K562 (cell line): ENCODE measurements at regions not wholly inside any gene's neighbourhood (a gene's known extent, or its start where the extent isn't known, plus 50 kb on each side); places are given as distances from the start of the nearest gene placed in this dataset.

Experiments used
- ATAC-seq: fragments of 200-7000 bp; cut with Tn5 transposase; 3 replicates; pipeline ENCODE4 v1.9.1; 2020; ENCODE audit warnings: moderate library complexity
- BruUV-seq: library from RNA; stranded (reverse); fragments of 400-500 nt; replicated peaks from 2 replicates; lab custom pipeline; 2021; lab: Mats Ljungman, UMichigan
- CTCF ChIA-PET: fragments of 300-600 bp; formaldehyde crosslinking; extraction: SDS; loops from one replicate; lab custom pipeline; 2021; ENCODE audit warnings: low intra/inter-chr PET ratio; lab: Yijun Ruan, JAX
- POLR2A ChIA-PET: fragments of 300-600, 350-650 bp; sonication (Branson Sonifier 250); formaldehyde crosslinking; extraction: SDS; loops from one replicate; lab custom pipeline; 2021; ENCODE audit warnings: antibody characterized with exemption, inconsistent platforms; lab: Yijun Ruan, JAX
- DNase-seq, 4 experiments: peaks; one replicate each; pipeline versions ENCODE4 v3.0.0 to v3.0.0-alpha.2; 2011 to 2018; ENCODE audit warnings: low spot score in 3 of 4, mixed read lengths in 3 of 4; ENCODE audit errors: extremely low read depth in 1 of 4
- FAIRE-seq: peaks from 2 replicates; lab custom pipeline; 2011; peaks lifted over from hg19 to GRCh38; lab: Jason Lieb, UNC
- H2AFZ ChIP-seq: 2 replicates; pipeline ENCODE4 v1.6.0; 2011; ENCODE audit warnings: low read depth, low read length, control low read depth, inconsistent platforms
- H3K27ac ChIP-seq: fragments of 200-600 bp; 3 replicates; pipeline ENCODE4 v1.8.0; 2011; ENCODE audit warnings: low read depth, mild to moderate bottlenecking, control low read depth, inconsistent platforms, low read length, moderate library complexity, mixed read lengths; ENCODE audit errors: extremely low read depth
- H3K27me3 ChIP-seq, 2 experiments: fragments of 300-600 bp in 1 of 2; 2 replicates in 1 of 2; 3 replicates in 1 of 2; pipeline versions ENCODE4 v1.6.0 to v1.8.0; 2011; ENCODE audit warnings: inconsistent platforms in 2 of 2, low read length in 2 of 2, mild to moderate bottlenecking in 1 of 2, mixed read lengths in 1 of 2, moderate library complexity in 1 of 2; ENCODE audit not compliant: control insufficient read depth in 2 of 2, insufficient read depth in 2 of 2
- H3K36me3 ChIP-seq: fragments of 300-600 bp; 3 replicates; pipeline ENCODE4 v1.8.0; 2011; ENCODE audit warnings: mild to moderate bottlenecking, low read length, inconsistent platforms; ENCODE audit not compliant: control insufficient read depth, insufficient read depth
- H3K4me1 ChIP-seq, 2 experiments: fragments of 200-600 bp in 1 of 2; replicated peaks in 1 of 2; 2 replicates in 1 of 2; 3 replicates in 1 of 2; pipeline versions ENCODE4 v1.5.1 to v1.8.0; 2011; ENCODE audit warnings: inconsistent platforms in 2 of 2, low read length in 2 of 2, mild to moderate bottlenecking in 1 of 2, mixed read lengths in 1 of 2, moderate library complexity in 1 of 2; ENCODE audit not compliant: control insufficient read depth in 2 of 2, insufficient read depth in 2 of 2
- H3K4me2 ChIP-seq: 2 replicates; pipeline ENCODE4 v1.6.1; 2011; ENCODE audit warnings: low read length, control low read depth, inconsistent platforms, mixed read lengths; ENCODE audit not compliant: insufficient read depth
- H3K4me3 ChIP-seq: fragments of 200-600 bp; sonication (generic), shearing (Covaris generic); 2 replicates; pipeline ENCODE4 v1.5.1; 2016; ENCODE audit warnings: control low read depth, inconsistent platforms
- H3K79me2 ChIP-seq: fragments of 200-600 bp; 3 replicates; pipeline ENCODE4 v1.8.0; 2011; ENCODE audit warnings: low read length, inconsistent platforms; ENCODE audit not compliant: control insufficient read depth, insufficient read depth
- H3K9ac ChIP-seq, 2 experiments: 2 replicates each; pipeline versions ENCODE4 v1.6.0 to v1.6.1; 2011; ENCODE audit warnings: low read depth in 2 of 2, low read length in 2 of 2, control low read depth in 1 of 2, inconsistent platforms in 1 of 2, mild to moderate bottlenecking in 1 of 2, mixed read lengths in 1 of 2; ENCODE audit not compliant: insufficient read depth in 1 of 2
- H3K9me1 ChIP-seq: one replicate; pipeline ENCODE4 v1.6.0; 2011; ENCODE audit warnings: inconsistent platforms, mild to moderate bottlenecking, low read length, moderate library complexity; ENCODE audit not compliant: control insufficient read depth, insufficient read depth
- H3K9me3 ChIP-seq: replicated peaks from 2 replicates; pipeline ENCODE4 v1.5.1; 2011; ENCODE audit warnings: low read depth, low read length, inconsistent platforms; ENCODE audit not compliant: control insufficient read depth, insufficient read depth
- H4K20me1 ChIP-seq: replicated peaks from 2 replicates; pipeline ENCODE4 v1.6.1; 2011; ENCODE audit warnings: low read length, inconsistent platforms, mixed read lengths; ENCODE audit not compliant: control insufficient read depth, insufficient read depth
- HDAC1 ChIP-seq, 2 experiments: fragments of 450-650 bp; IDR thresholded peaks; 2 replicates each; pipeline ENCODE4 v1.6.1; 2016 to 2017; ENCODE audit warnings: inconsistent platforms in 1 of 2, mild to moderate bottlenecking in 1 of 2, moderate library complexity in 1 of 2
- MXI1 ChIP-seq: IDR thresholded peaks from 2 replicates; pipeline ENCODE4 v1.6.1; 2011; ENCODE audit warnings: low read depth, mild to moderate bottlenecking, improper control_type of control experiment, low read length
- POLR2AphosphoS2 ChIP-seq: IDR thresholded peaks from 2 replicates; pipeline ENCODE4 v1.6.1; 2012; ENCODE audit warnings: low read length, improper control_type of control experiment
- RBFOX2 ChIP-seq: fragments of 200-400 bp; formaldehyde crosslinking; IDR thresholded peaks from 2 replicates; pipeline ENCODE4 v1.6.1; 2017; ENCODE audit warnings: low read depth, mild to moderate bottlenecking, low read length, moderate library complexity
- SMAD2 ChIP-seq: fragments of 150-350 bp; IDR thresholded peaks from 2 replicates; pipeline ENCODE4 v1.6.1; 2014; ENCODE audit warnings: low read depth, mild to moderate bottlenecking, low read length
- TAF15 ChIP-seq: fragments of 200-400 bp; formaldehyde crosslinking; IDR thresholded peaks from 2 replicates; pipeline ENCODE4 v1.6.1; 2017; ENCODE audit warnings: mild to moderate bottlenecking, low read depth, low read length, moderate library complexity
- WGBS: fragments of 100-300 bp; shearing (Covaris generic); methylation state at CpG from one replicate; pipeline ENCODE4 v1.1.6; 2016; ENCODE audit warnings: low coverage, mixed read lengths; ENCODE audit not compliant: insufficient coverage; ENCODE audit errors: missing lambda C conversion rate; 5-methylcytosine and 5-hydroxymethylcytosine counted together
- in situ Hi-C: fragments of 300-500 bp; cut with MboI; formaldehyde crosslinking; loops from 4 replicates; pipeline ENCODE4 v1.15.0; 2018; ENCODE audit warnings: inconsistent platforms, mixed read lengths
- intact Hi-C: fragments of 100-400 bp; cut with micrococcal nuclease; formaldehyde crosslinking; loops from 2 replicates; pipeline ENCODE4 v1.14.2; 2022
- TF ChIP-seq, protein P1 (sequence below): fragments of 450-650 bp; formaldehyde crosslinking; conservative IDR thresholded peaks from 2 replicates; pipeline ENCODE4 v1.4.0; 2022; ENCODE audit warnings: mild to moderate bottlenecking, missing genetic modification characterization
- TF ChIP-seq, protein P2 (sequence below): fragments of 450-650 bp; IDR thresholded peaks from 2 replicates; pipeline ENCODE4 v1.6.1; 2018; ENCODE audit not compliant: partially characterized antibody
- TF ChIP-seq, protein P3 (sequence below): fragments of 250-450 bp; sonication (Bioruptor Pico); IDR thresholded peaks from 2 replicates; pipeline ENCODE4 v1.5.0; 2021; ENCODE audit warnings: mild to moderate bottlenecking, borderline replicate concordance
- TF ChIP-seq, protein P4 (sequence below): fragments of 150-350 bp; conservative IDR thresholded peaks from 2 replicates; pipeline ENCODE4 v1.6.1; 2014; ENCODE audit warnings: low read length

DNA sequence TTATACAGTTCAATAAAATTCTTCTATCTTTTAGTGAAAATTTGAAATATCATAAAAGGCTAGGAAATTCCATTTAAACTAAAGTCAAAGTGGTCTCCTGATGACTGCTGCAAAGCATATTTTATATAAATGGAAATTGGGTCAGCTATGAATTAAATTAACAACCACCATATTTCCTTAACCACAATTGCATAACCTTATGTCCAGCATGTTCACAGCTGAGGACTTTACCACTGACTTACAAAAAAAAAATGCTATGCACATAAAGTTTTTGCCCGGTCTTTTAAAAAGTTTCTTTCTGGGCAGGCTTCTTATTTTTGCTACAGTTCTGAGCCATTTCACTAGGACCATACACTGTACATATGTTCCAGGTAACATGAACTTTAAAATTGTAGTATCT lies 208.6 kb upstream of the RGMB start (continued):
- no peak for TF ChIP-seq TAF15
- TF ChIP-seq, protein P1, sequence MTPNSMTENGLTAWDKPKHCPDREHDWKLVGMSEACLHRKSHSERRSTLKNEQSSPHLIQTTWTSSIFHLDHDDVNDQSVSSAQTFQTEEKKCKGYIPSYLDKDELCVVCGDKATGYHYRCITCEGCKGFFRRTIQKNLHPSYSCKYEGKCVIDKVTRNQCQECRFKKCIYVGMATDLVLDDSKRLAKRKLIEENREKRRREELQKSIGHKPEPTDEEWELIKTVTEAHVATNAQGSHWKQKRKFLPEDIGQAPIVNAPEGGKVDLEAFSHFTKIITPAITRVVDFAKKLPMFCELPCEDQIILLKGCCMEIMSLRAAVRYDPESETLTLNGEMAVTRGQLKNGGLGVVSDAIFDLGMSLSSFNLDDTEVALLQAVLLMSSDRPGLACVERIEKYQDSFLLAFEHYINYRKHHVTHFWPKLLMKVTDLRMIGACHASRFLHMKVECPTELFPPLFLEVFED = no peak
- no peak for TF ChIP-seq HDAC1 (IDR thresholded peaks at IDR 0.05)

DNA sequence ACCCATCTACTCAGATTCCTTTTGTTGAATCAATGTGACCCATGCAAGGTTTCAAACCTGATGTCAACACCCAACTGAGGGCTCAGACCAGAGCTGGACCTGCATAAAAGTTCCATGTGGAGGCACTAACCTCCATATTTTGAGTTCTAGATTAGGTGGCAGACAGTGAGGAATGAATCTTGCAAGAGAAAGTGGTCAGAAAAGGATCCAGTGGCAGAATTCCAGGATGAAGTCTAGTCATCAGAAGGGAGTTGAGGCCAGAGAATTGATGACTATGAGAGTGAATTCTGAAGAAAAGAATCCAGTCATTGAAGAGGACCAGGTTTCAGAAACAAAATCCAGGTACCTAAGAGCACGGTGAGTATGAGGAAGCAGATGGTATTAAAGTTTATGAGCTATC lies 205.1 kb upstream of the RGMB start:
- intact Hi-C loops = no loop called here
- FAIRE-seq = no peak

More for the DNA sequence above, 205.1 kb upstream of the RGMB start:
- DNase-seq = no peak
- Histone ChIP-seq H3K27me3 (no peaks in the 10 kb centered on the region), H4K20me1 (no peaks in the 10 kb centered on the region), H3K9me3 (no peaks in the 10 kb centered on the region), H3K27ac (no peak overlapping the region), H3K4me2 (no peak overlapping the region), H3K4me3 (no peak overlapping the region), H3K79me2 (no peaks in the 10 kb centered on the region), H3K4me1 (no peaks in the 10 kb centered on the region), H2AFZ (no peak overlapping the region), H3K36me3 (no peaks in the 10 kb centered on the region), H3K9ac (no peak overlapping the region), H3K9me1 (no peaks in the 10 kb centered on the region)
- in situ Hi-C loops = no loop called here
- no TSS peak for BruUV-seq
- ATAC-seq = no peak
- POLR2A ChIA-PET = interaction anchor here (0.6 kb wide), 1 partner anchor 890 kb away, joined by 4 read pairs; no protein-coding TSS in a partner anchor
- CTCF ChIA-PET = no interaction called here
- WGBS = 0% methylated on average over 1 of the region's 1 CpG
- TF ChIP-seq SMAD2 (no peak), POLR2AphosphoS2 (no peak), RBFOX2 (no peak), MXI1 (no peak)
- TF ChIP-seq, protein P2, sequence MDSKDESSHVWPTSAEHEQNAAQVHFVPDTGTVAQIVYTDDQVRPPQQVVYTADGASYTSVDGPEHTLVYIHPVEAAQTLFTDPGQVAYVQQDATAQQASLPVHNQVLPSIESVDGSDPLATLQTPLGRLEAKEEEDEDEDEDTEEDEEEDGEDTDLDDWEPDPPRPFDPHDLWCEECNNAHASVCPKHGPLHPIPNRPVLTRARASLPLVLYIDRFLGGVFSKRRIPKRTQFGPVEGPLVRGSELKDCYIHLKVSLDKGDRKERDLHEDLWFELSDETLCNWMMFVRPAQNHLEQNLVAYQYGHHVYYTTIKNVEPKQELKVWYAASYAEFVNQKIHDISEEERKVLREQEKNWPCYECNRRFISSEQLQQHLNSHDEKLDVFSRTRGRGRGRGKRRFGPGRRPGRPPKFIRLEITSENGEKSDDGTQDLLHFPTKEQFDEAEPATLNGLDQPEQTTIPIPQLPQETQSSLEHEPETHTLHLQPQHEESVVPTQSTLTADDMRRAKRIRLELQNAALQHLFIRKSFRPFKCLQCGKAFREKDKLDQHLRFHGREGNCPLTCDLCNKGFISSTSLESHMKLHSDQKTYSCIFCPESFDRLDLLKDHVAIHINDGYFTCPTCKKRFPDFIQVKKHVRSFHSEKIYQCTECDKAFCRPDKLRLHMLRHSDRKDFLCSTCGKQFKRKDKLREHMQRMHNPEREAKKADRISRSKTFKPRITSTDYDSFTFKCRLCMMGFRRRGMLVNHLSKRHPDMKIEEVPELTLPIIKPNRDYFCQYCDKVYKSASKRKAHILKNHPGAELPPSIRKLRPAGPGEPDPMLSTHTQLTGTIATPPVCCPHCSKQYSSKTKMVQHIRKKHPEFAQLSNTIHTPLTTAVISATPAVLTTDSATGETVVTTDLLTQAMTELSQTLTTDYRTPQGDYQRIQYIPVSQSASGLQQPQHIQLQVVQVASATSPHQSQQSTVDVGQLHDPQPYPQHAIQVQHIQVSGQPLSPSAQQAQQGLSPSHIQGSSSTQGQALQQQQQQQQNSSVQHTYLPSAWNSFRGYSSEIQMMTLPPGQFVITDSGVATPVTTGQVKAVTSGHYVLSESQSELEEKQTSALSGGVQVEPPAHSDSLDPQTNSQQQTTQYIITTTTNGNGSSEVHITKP = no peak
- TF ChIP-seq, protein P3, sequence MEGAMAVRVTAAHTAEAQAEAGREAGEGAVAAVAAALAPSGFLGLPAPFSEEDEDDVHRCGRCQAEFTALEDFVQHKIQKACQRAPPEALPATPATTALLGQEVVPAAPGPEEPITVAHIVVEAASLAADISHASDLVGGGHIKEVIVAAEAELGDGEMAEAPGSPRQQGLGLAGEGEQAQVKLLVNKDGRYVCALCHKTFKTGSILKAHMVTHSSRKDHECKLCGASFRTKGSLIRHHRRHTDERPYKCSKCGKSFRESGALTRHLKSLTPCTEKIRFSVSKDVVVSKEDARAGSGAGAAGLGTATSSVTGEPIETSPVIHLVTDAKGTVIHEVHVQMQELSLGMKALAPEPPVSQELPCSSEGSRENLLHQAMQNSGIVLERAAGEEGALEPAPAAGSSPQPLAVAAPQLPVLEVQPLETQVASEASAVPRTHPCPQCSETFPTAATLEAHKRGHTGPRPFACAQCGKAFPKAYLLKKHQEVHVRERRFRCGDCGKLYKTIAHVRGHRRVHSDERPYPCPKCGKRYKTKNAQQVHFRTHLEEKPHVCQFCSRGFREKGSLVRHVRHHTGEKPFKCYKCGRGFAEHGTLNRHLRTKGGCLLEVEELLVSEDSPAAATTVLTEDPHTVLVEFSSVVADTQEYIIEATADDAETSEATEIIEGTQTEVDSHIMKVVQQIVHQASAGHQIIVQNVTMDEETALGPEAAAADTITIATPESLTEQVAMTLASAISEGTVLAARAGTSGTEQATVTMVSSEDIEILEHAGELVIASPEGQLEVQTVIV = no peak
- TF ChIP-seq, protein P4, sequence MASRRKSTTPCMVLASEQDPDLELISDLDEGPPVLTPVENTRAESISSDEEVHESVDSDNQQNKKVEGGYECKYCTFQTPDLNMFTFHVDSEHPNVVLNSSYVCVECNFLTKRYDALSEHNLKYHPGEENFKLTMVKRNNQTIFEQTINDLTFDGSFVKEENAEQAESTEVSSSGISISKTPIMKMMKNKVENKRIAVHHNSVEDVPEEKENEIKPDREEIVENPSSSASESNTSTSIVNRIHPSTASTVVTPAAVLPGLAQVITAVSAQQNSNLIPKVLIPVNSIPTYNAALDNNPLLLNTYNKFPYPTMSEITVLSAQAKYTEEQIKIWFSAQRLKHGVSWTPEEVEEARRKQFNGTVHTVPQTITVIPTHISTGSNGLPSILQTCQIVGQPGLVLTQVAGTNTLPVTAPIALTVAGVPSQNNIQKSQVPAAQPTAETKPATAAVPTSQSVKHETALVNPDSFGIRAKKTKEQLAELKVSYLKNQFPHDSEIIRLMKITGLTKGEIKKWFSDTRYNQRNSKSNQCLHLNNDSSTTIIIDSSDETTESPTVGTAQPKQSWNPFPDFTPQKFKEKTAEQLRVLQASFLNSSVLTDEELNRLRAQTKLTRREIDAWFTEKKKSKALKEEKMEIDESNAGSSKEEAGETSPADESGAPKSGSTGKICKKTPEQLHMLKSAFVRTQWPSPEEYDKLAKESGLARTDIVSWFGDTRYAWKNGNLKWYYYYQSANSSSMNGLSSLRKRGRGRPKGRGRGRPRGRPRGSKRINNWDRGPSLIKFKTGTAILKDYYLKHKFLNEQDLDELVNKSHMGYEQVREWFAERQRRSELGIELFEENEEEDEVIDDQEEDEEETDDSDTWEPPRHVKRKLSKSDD = no peak
